Activated naive CD8-positive, alpha-beta T cell treated with anti-CD3 and anti-CD28 coated beads, Interleukin-2, amount 50 U/mL, for 24 hours (primary cell): ENCODE measurements at regions not wholly inside any gene's neighbourhood (a gene's known extent, or its start where the extent isn't known, plus 50 kb on each side); places are given as distances from the start of the nearest gene placed in this dataset.

ENCODE experiments used
- ATAC-seq: fragments of 150-1000 bp; cut with Tn5 transposase; one replicate; pipeline ENCODE4 v1.10.0; 2021
- DNase-seq: peaks from one replicate; pipeline ENCODE4 v3.0.0; 2021
- H3K27ac Mint-ChIP-seq: one replicate; pipeline ENCODE4 v1.8.0; 2021; ENCODE audit warnings: mild to moderate bottlenecking, mixed read lengths
- H3K27me3 Mint-ChIP-seq: one replicate; pipeline ENCODE4 v1.8.0; 2021; ENCODE audit warnings: mixed read lengths
- H3K36me3 Mint-ChIP-seq: one replicate; pipeline ENCODE4 v1.8.0; 2021; ENCODE audit warnings: low read depth, mixed read lengths
- H3K4me1 Mint-ChIP-seq: one replicate; pipeline ENCODE4 v1.8.0; 2021; ENCODE audit warnings: mixed read lengths
- H3K4me3 Mint-ChIP-seq: one replicate; pipeline ENCODE4 v1.8.0; 2021; ENCODE audit warnings: mild to moderate bottlenecking, moderate library complexity, mixed read lengths
- H3K9me3 Mint-ChIP-seq: one replicate; pipeline ENCODE4 v1.8.0; 2021; ENCODE audit warnings: mixed read lengths

- ATAC-seq (peak; percentile 70), DNase-seq (no peak)
- peaks cover 90% of the 10 kb centered on the region for H3K4me1 Mint-ChIP-seq
- H3K27me3 Mint-ChIP-seq: peaks cover 7% of the 10 kb centered on the region
- peaks cover 10% of the 10 kb centered on the region for H3K36me3 Mint-ChIP-seq
- no peaks in the 10 kb centered on the region for H3K9me3 Mint-ChIP-seq
- peak overlapping the region; percentile 58 for H3K4me3 Mint-ChIP-seq
- H3K27ac Mint-ChIP-seq: peak overlapping the region; percentile 88
Observed at GRCh38 chr1:101290922-101291561, 54.2 kb downstream of the S1PR1 start.

DNA sequence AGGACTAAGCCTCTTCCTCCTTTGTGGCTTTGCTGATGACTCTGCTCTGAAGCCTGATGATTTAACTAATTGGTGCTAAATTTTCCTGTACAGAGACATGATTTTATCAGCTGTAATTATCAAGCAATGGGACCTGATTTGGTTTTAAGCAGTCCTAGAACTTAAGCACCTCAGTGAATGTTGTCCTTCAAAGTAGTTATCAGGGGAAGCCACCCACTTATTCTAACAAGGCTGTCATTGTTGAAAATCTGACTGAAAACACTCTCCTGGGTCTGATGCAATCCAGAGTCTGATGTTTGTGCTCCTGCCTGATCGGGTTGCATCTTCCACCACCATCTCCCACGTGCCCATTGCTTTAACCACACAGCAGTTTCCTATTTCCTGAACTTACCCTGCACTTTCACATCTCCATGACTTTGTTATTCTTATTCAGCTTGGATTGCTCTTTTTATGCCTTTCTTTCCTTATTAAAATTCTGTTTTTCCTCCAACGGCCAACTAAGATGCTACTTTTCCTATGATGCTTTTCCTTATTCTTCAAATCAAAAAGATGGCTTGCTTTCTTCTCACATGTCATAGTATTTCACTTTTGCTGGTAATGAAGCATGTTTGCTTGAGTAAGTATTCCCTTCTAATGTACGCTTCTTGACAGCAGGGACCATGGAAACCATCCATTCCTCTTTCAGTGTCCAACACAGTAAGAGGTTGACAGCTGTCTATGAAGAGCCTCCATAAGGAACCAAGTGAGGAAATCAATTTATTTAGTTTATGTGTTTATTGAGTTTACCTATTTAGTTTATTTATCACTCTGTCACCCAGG lies 55.0 kb downstream of the S1PR1 start:
- H3K4me1 Mint-ChIP-seq: peaks cover 87% of the 10 kb centered on the region
- peaks cover 10% of the 10 kb centered on the region for H3K36me3 Mint-ChIP-seq
- DNase-seq (peak; percentile 53), ATAC-seq (peak; percentile 38)
- H3K27ac Mint-ChIP-seq: peak overlapping the region; percentile 88
- no peaks in the 10 kb centered on the region for H3K9me3 Mint-ChIP-seq
- peak overlapping the region; percentile 58 for H3K4me3 Mint-ChIP-seq
- H3K27me3 Mint-ChIP-seq: peaks cover 7% of the 10 kb centered on the region

- peak; percentile 70 for DNase-seq
- Mint-ChIP-seq H3K9me3 (no peaks in the 10 kb centered on the region), H3K4me1 (peaks cover 87% of the 10 kb centered on the region), H3K27ac (peak overlapping the region; percentile 96), H3K36me3 (peaks cover 10% of the 10 kb centered on the region), H3K4me3 (peak overlapping the region; percentile 75), H3K27me3 (peaks cover 9% of the 10 kb centered on the region)
- ATAC-seq: peak; percentile 62
Observed at GRCh38 chr1:101293461-101294051, 56.7 kb downstream of the S1PR1 start.

DNA sequence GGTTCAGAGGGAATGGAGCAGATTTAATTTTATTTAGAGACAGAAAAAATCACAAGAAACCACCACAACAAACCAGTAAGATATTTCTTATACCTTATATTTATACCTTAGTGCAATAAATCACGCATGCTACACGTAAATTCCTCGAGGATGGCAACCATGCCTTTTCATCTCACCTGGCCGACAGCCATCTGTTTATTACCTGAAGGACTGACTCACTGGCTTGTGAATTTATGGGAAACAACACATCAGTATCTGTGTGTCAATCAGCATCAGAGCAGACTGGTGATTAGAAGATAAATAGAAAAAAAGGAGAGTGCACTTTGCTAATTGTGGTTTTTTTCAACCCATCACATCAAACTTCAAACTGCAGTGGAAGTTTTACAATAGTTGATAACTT lies 58.4 kb downstream of the S1PR1 start:
- H3K36me3 Mint-ChIP-seq: peaks cover 10% of the 10 kb centered on the region
- H3K27me3 Mint-ChIP-seq: peaks cover 9% of the 10 kb centered on the region
- no peak for ATAC-seq
- H3K27ac Mint-ChIP-seq: no peak overlapping the region
- H3K4me1 Mint-ChIP-seq: peaks cover 77% of the 10 kb centered on the region
- no peaks in the 10 kb centered on the region for H3K9me3 Mint-ChIP-seq
- no peak for DNase-seq
- no peak overlapping the region for H3K4me3 Mint-ChIP-seq

DNA sequence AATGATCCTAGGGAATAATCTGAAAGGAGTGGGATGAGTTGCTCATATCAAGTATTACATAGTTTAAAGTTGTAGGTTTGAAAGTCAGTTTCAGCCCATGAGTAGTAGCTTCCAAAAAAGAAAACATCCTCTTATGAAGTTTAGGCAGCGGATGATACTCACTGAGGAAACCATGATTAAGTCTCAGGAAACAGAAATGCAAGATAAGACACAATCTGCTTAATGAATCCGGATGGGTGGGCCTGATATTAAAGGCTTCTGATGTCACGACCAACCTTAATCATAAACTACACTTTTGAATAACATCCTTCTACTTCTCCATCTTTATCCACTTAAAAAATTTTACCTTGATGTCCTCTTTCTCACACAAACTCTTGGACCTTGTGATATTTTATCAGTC lies 61.8 kb downstream of the S1PR1 start:
- H3K4me3 Mint-ChIP-seq: no peak overlapping the region
- H3K27ac Mint-ChIP-seq: no peak overlapping the region
- ATAC-seq (no peak), DNase-seq (no peak)
- no peaks in the 10 kb centered on the region for H3K9me3 Mint-ChIP-seq
- H3K4me1 Mint-ChIP-seq: peaks cover 48% of the 10 kb centered on the region
- peaks cover 5% of the 10 kb centered on the region for H3K36me3 Mint-ChIP-seq
- peaks cover 4% of the 10 kb centered on the region for H3K27me3 Mint-ChIP-seq

DNA sequence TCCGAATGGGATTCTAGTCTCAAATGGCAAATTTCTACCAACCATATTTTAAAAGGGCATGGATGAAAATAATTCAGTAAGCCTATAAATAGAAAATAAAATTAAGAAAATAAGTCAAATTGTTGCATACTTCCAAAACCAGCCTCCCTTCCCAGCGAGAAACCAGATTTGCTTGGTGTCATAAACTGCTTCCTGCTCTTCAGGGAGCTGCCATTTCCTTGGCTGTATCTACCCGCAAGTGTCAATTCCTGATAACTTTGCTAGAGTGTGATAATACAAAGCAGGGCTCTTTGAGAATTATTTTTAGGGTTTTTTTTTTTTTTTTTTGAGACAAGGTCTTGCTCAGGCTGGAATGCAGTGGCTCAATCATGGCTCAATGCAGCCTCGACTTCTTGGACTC lies 62.3 kb downstream of the S1PR1 start:
- Mint-ChIP-seq H3K27me3 (peaks cover 1% of the 10 kb centered on the region), H3K36me3 (peaks cover 3% of the 10 kb centered on the region), H3K4me3 (no peak overlapping the region), H3K27ac (no peak overlapping the region), H3K9me3 (no peaks in the 10 kb centered on the region), H3K4me1 (peaks cover 43% of the 10 kb centered on the region)
- no peak for DNase-seq
- no peak for ATAC-seq

GRCh38 chr1:101299710-101300109 lies 62.9 kb downstream of the S1PR1 start:
- H3K4me3 Mint-ChIP-seq: no peak overlapping the region
- ATAC-seq (no peak), DNase-seq (no peak)
- H3K36me3 Mint-ChIP-seq: peaks cover 3% of the 10 kb centered on the region
- H3K27ac Mint-ChIP-seq: no peak overlapping the region
- peaks cover 40% of the 10 kb centered on the region for H3K4me1 Mint-ChIP-seq
- H3K9me3 Mint-ChIP-seq: no peaks in the 10 kb centered on the region
- H3K27me3 Mint-ChIP-seq: peaks cover 1% of the 10 kb centered on the region

- H3K4me1 Mint-ChIP-seq: peaks cover 28% of the 10 kb centered on the region
- ATAC-seq (no peak), DNase-seq (no peak)
- H3K27ac Mint-ChIP-seq: no peak overlapping the region
- H3K9me3 Mint-ChIP-seq: no peaks in the 10 kb centered on the region
- H3K4me3 Mint-ChIP-seq: no peak overlapping the region
- H3K36me3 Mint-ChIP-seq: no peaks in the 10 kb centered on the region
- peaks cover 1% of the 10 kb centered on the region for H3K27me3 Mint-ChIP-seq
Observed at GRCh38 chr1:101300916-101301315, 64.1 kb downstream of the S1PR1 start.

DNA sequence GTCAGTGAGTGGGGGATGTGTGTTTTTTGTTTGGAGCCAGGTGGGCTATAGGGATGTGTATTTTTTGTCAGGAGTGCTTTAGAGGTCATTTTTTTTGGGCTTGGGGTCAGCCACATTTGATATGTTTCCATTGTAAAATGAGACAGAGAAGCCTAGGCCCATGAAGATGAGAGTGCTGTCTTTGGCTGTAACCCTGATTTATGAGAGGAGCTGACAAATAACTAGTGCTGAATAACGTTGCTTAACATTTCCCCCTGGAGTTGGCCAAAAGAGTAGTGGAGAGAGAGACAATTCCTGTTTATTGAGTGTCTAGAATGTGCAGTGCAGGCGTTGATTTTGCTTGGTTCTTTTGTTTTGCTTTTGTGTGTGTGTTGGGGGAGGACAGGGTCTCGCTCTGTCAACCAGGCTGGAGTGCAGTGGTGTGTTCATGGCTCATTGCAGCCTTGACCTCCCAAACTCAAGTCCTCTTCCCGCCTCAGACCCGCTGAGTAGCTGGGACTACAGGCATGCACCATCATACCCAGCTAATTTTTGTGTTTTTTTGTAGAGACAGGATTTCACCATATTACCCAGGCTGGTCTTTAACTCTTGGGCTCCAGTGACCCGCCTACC lies 64.7 kb downstream of the S1PR1 start:
- H3K4me1 Mint-ChIP-seq: peaks cover 22% of the 10 kb centered on the region
- peaks cover 1% of the 10 kb centered on the region for H3K27me3 Mint-ChIP-seq
- H3K9me3 Mint-ChIP-seq: no peaks in the 10 kb centered on the region
- H3K4me3 Mint-ChIP-seq: no peak overlapping the region
- H3K27ac Mint-ChIP-seq: no peak overlapping the region
- ATAC-seq (no peak), DNase-seq (no peak)
- no peaks in the 10 kb centered on the region for H3K36me3 Mint-ChIP-seq

- Mint-ChIP-seq H3K27me3 (peaks cover 1% of the 10 kb centered on the region), H3K27ac (no peak overlapping the region), H3K4me3 (no peak overlapping the region), H3K9me3 (no peaks in the 10 kb centered on the region), H3K4me1 (peaks cover 30% of the 10 kb centered on the region), H3K36me3 (no peaks in the 10 kb centered on the region)
- ATAC-seq: no peak
- DNase-seq: no peak
Observed at GRCh38 chr1:101302831-101303511, 66.2 kb downstream of the S1PR1 start.

DNA sequence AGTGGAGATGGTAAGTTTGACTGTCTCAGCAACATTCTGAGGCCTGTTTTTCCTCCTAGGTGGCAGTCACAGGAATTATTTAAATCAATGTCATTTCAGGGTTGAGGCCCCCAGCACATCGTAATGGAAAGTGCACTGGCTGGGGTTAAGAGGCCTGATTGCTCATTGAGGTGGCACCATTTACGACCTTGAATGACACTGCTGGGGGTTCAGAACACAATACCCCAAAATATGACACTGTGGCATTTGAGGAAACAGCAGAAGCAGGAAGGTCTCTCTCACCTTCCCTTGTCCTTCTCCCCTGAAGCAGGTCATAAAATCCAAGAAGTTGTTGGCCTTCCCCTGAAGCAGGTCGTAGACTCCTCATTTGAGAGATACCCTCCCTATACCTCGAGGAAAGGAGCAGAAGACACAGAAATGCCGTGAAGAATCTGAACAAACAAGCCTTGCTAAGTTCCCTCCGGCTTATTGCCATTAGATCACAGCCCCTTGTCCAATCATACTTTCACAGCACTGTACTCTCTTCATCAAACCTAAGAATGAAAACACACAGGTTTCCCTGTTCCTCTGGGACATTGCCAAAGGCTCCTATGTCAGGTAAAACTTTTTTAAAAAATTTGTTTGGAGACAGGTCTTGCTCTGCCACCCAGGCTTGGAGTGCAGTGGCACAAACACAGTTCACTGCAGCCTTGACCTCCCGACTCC lies 71.3 kb downstream of the S1PR1 start:
- peak overlapping the region; percentile 82 for H3K27ac Mint-ChIP-seq
- H3K36me3 Mint-ChIP-seq: no peaks in the 10 kb centered on the region
- ATAC-seq (peak; percentile 42), DNase-seq (peak; percentile 50)
- H3K4me3 Mint-ChIP-seq: peak overlapping the region; percentile 12
- peaks cover 63% of the 10 kb centered on the region for H3K4me1 Mint-ChIP-seq
- no peaks in the 10 kb centered on the region for H3K27me3 Mint-ChIP-seq
- H3K9me3 Mint-ChIP-seq: no peaks in the 10 kb centered on the region

- DNase-seq: no peak
- H3K4me1 Mint-ChIP-seq: peaks cover 71% of the 10 kb centered on the region
- H3K27ac Mint-ChIP-seq: no peak overlapping the region
- no peak for ATAC-seq
- no peaks in the 10 kb centered on the region for H3K27me3 Mint-ChIP-seq
- H3K9me3 Mint-ChIP-seq: no peaks in the 10 kb centered on the region
- H3K36me3 Mint-ChIP-seq: no peaks in the 10 kb centered on the region
- H3K4me3 Mint-ChIP-seq: peak overlapping the region; percentile 66
Observed at GRCh38 chr1:101308935-101309333, 72.1 kb downstream of the S1PR1 start.

DNA sequence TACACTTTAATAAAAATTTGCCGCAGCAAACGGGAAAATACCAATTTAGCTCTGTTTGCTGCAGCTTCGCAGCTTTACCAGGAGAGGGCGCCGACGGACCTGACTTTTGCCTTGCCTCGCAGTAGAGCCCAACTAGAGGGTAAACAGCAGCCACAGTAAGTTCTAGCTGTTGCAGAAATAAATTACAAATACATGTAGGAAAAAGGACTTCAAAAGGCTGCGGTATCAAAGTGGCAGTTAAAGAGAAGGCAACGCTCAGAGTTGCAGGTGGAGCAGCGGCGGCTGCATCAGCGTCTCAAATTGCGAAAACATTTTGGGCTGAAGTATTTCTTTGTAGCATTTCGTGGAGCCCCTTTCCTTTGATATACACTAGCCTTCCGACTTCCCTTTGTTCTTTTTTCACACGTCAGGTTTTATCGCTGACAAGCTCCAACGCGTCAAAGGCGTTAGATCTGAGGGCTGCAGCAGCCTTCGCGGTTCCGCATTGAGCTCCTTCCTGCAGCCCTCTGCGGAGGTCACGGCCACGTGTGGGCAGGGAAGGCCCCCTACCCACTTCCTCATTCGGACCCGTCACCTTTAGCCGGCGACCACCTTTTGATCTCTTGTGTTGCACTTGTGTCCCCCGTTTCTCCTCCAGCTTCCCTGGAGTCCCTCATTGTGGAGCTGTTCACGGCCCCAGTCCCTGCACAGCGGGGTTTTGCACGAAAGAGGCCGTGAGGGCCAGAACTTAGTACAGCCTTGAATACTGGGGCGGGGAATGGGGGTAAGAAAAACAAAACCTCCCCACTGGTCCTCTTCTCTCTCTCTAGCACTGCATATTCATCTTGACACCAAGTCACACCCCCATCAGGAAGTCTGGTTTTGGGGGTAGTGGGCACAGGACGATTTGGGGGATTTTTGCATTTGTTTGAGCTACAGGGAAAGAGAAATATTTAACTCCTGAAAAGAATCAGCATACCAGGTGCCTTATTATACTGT lies 72.8 kb downstream of the S1PR1 start:
- peak; percentile 64 for DNase-seq

More for the DNA sequence above, 72.8 kb downstream of the S1PR1 start:
- H3K36me3 Mint-ChIP-seq: no peaks in the 10 kb centered on the region
- peak overlapping the region; percentile 66 for H3K4me3 Mint-ChIP-seq
- ATAC-seq: peak; percentile 33
- H3K27ac Mint-ChIP-seq: peak overlapping the region; percentile 68
- H3K4me1 Mint-ChIP-seq: peaks cover 78% of the 10 kb centered on the region
- H3K27me3 Mint-ChIP-seq: no peaks in the 10 kb centered on the region
- H3K9me3 Mint-ChIP-seq: no peaks in the 10 kb centered on the region
